Neural progenitor cell (in vitro differentiated cells): ENCODE measurements at regions not wholly inside any gene's neighbourhood (a gene's known extent, or its start where the extent isn't known, plus 50 kb on each side); places are given as distances from the start of the nearest gene placed in this dataset.

Source experiments
- DNase-seq: peaks from one replicate; pipeline ENCODE4 v3.0.0-alpha.2; 2016; ENCODE audit warnings: low spot score
- H2AFZ ChIP-seq: fragments of 200-600 bp; sonication (generic); replicated peaks from 2 replicates; pipeline ENCODE4 v1.6.1; 2016; ENCODE audit warnings: antibody characterized with exemption
- H3F3A ChIP-seq: fragments of 200-600 bp; sonication (generic); 2 replicates; pipeline ENCODE4 v1.6.1; 2016; ENCODE audit warnings: antibody characterized with exemption, low read depth
- H3K27ac ChIP-seq: fragments of 200-600 bp; sonication (generic); 2 replicates; pipeline ENCODE4 v1.5.1; 2016; ENCODE audit warnings: mild to moderate bottlenecking
- H3K27me3 ChIP-seq: fragments of 200-600 bp; sonication (generic); 2 replicates; pipeline ENCODE4 v1.6.1; 2016; ENCODE audit warnings: mild to moderate bottlenecking, moderate library complexity
- H3K36me3 ChIP-seq: fragments of 200-600 bp; sonication (generic); 2 replicates; pipeline ENCODE4 v1.5.1; 2016
- H3K4me1 ChIP-seq: fragments of 200-600 bp; sonication (generic); 2 replicates; pipeline ENCODE4 v1.6.1; 2016; ENCODE audit warnings: mixed run types
- H3K4me2 ChIP-seq: fragments of 200-600 bp; sonication (generic); 2 replicates; pipeline ENCODE4 v1.6.1; 2016
- H3K4me3 ChIP-seq: fragments of 200-600 bp; sonication (generic); 2 replicates; pipeline ENCODE4 v1.5.1; 2016
- H3K79me2 ChIP-seq: fragments of 200-600 bp; sonication (generic); 2 replicates; pipeline ENCODE4 v1.6.1; 2016; ENCODE audit warnings: low read depth
- H3K9ac ChIP-seq: fragments of 200-600 bp; sonication (generic); 2 replicates; pipeline ENCODE4 v1.6.1; 2016
- H3K9me3 ChIP-seq: fragments of 200-600 bp; sonication (generic); 2 replicates; pipeline ENCODE4 v1.5.1; 2016; ENCODE audit warnings: low read depth
- H4K20me1 ChIP-seq: fragments of 200-600 bp; sonication (generic); 2 replicates; pipeline ENCODE4 v1.6.1; 2016; ENCODE audit warnings: low read depth
- H3K27ac Mint-ChIP-seq: 3 replicates; pipeline ENCODE4 v1.8.0; 2021; ENCODE audit warnings: mixed read lengths
- H3K27me3 Mint-ChIP-seq: 2 replicates; pipeline ENCODE4 v1.8.0; 2022; ENCODE audit warnings: low read depth, mild to moderate bottlenecking, inconsistent platforms, moderate library complexity, mixed read lengths; ENCODE audit not compliant: insufficient read depth
- H3K36me3 Mint-ChIP-seq: 3 replicates; pipeline ENCODE4 v1.8.0; 2021; ENCODE audit warnings: mixed read lengths
- H3K4me1 Mint-ChIP-seq: 3 replicates; pipeline ENCODE4 v1.8.0; 2021; ENCODE audit warnings: mixed read lengths
- H3K4me3 Mint-ChIP-seq: 3 replicates; pipeline ENCODE4 v1.8.0; 2021; ENCODE audit warnings: mild to moderate bottlenecking, moderate library complexity, mixed read lengths
- H3K9me3 Mint-ChIP-seq: 3 replicates; pipeline ENCODE4 v1.8.0; 2020; ENCODE audit warnings: mixed read lengths
- EZH2 ChIP-seq: fragments of 200-600 bp; sonication (generic); IDR thresholded peaks from 2 replicates; pipeline ENCODE4 v1.6.1; 2017; ENCODE audit warnings: antibody characterized with exemption, mild to moderate bottlenecking, moderate library complexity
- EZH2phosphoT487 ChIP-seq: fragments of 200-600 bp; sonication (generic); IDR thresholded peaks from 2 replicates; pipeline ENCODE4 v1.6.1; 2017; ENCODE audit warnings: antibody characterized with exemption
- TF ChIP-seq, protein P1 (sequence below): fragments of 200-600 bp; sonication (generic); IDR thresholded peaks from 2 replicates; pipeline ENCODE4 v1.5.1; 2017; ENCODE audit warnings: antibody characterized with exemption, mild to moderate bottlenecking

DNA sequence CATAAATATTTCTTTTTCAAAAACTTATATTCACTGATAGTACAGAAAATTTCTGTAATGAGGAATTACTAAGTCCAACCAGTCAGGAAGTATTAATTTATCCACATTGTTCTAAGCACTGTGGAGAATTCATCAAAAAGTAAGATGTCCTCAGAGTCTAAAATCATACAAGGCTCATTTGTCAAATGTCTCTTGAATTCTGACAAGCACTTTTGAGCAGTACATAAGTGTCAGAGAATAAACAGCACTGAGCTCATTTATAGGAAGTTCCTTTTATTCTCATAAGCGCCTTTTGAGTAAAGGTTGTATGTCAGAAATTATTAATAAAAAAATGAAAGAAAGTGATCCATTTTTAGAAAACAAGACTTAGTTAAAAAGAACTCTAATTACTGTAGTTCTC is 523.2 kb upstream of the EPHA5 start:
- Mint-ChIP-seq H3K4me1 (no peaks in the 10 kb centered on the region), H3K27ac (no peak overlapping the region)

DNA sequence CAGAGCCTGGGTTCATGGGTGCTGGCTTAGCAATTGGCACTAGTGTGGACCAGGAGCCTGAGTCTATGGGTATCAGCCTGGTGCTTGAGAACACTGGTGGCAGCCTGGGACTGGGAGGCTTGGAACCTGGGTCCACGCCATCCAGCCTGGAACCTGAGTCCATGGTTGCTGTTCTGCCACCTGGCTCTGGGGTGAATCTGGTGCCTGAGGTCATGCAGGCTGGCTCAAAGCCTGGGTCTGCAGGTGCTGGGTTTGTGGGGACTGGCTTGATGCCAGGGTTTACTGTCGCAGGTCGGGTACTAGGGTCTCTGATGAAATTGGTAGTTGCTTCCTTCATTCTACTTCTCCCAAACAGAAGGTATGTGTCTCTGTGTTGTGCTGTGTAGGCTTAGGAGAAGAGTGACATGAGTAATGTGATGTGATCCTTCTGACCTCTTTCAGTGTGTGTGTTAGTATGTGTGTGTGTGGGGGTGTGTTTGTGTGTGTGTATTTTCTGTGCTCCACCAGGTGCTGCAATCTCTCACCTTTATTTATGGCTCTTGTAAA is 517.0 kb upstream of the EPHA5 start:
- Histone ChIP-seq H3K79me2 (no peaks in the 10 kb centered on the region), H4K20me1 (no peaks in the 10 kb centered on the region), H3K36me3 (no peaks in the 10 kb centered on the region), H3K9me3 (no peaks in the 10 kb centered on the region), H3K9ac (no peak overlapping the region), H3K4me2 (no peak overlapping the region), H3F3A (no peaks in the 10 kb centered on the region), H3K4me1 (no peaks in the 10 kb centered on the region), H3K4me3 (no peak overlapping the region), H2AFZ (no peak overlapping the region), H3K27me3 (no peaks in the 10 kb centered on the region), H3K27ac (no peak overlapping the region)
- H3K27ac Mint-ChIP-seq, result no peak overlapping the region
- H3K4me1 Mint-ChIP-seq, result no peaks in the 10 kb centered on the region
- H3K4me3 Mint-ChIP-seq, result no peak overlapping the region
- peaks cover 2% of the 10 kb centered on the region for H3K9me3 Mint-ChIP-seq
- no peak for DNase-seq
- TF ChIP-seq, protein P1, sequence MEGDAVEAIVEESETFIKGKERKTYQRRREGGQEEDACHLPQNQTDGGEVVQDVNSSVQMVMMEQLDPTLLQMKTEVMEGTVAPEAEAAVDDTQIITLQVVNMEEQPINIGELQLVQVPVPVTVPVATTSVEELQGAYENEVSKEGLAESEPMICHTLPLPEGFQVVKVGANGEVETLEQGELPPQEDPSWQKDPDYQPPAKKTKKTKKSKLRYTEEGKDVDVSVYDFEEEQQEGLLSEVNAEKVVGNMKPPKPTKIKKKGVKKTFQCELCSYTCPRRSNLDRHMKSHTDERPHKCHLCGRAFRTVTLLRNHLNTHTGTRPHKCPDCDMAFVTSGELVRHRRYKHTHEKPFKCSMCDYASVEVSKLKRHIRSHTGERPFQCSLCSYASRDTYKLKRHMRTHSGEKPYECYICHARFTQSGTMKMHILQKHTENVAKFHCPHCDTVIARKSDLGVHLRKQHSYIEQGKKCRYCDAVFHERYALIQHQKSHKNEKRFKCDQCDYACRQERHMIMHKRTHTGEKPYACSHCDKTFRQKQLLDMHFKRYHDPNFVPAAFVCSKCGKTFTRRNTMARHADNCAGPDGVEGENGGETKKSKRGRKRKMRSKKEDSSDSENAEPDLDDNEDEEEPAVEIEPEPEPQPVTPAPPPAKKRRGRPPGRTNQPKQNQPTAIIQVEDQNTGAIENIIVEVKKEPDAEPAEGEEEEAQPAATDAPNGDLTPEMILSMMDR, result no peak
- TF ChIP-seq EZH2 (no peak), EZH2phosphoT487 (no peak)
- H3K36me3 Mint-ChIP-seq, result no peaks in the 10 kb centered on the region
- H3K27me3 Mint-ChIP-seq, result no peaks in the 10 kb centered on the region

More for the DNA sequence above, 523.2 kb upstream of the EPHA5 start:
- H3K4me3 ChIP-seq, result no peak overlapping the region
- Mint-ChIP-seq H3K36me3 (no peaks in the 10 kb centered on the region), H3K9me3 (no peaks in the 10 kb centered on the region), H3K27me3 (no peaks in the 10 kb centered on the region), H3K4me3 (no peak overlapping the region)
- H3K4me1 ChIP-seq, result no peaks in the 10 kb centered on the region
- no peak overlapping the region for H3K4me2 ChIP-seq
- no peak for DNase-seq
- H3F3A ChIP-seq, result no peaks in the 10 kb centered on the region
- no peaks in the 10 kb centered on the region for H3K79me2 ChIP-seq
- TF ChIP-seq, protein P1, result no peak
- TF ChIP-seq EZH2phosphoT487, result no peak
- TF ChIP-seq EZH2, result no peak
- H3K27me3 ChIP-seq, result no peaks in the 10 kb centered on the region
- no peaks in the 10 kb centered on the region for H3K9me3 ChIP-seq
- no peaks in the 10 kb centered on the region for H3K36me3 ChIP-seq
- H3K9ac ChIP-seq, result no peak overlapping the region
- no peak overlapping the region for H3K27ac ChIP-seq
- H2AFZ ChIP-seq, result no peak overlapping the region
- H4K20me1 ChIP-seq, result no peaks in the 10 kb centered on the region

DNA sequence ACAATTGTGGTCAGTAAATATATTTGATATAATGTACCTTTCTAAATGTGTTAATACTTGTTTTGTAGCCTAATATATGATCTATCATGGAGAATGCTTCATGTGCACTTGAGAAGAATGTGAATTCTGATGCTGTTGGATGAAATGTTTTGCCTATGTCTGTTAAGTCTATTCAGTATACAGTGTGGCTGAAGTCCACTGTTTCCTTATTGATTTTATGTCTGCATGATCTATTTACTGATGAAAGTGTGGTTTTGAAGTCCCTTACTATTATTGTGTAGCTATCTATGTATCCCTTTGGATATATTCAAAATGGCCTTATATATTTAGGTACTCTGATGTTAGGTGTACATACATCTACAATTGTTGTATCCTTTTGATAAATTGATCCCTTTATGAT is 515.8 kb upstream of the EPHA5 start:
- H3K36me3 ChIP-seq, result no peaks in the 10 kb centered on the region
- Mint-ChIP-seq H3K4me3 (no peak overlapping the region), H3K27ac (no peak overlapping the region), H3K27me3 (no peaks in the 10 kb centered on the region), H3K9me3 (peaks cover 2% of the 10 kb centered on the region), H3K36me3 (no peaks in the 10 kb centered on the region), H3K4me1 (no peaks in the 10 kb centered on the region)
- no peaks in the 10 kb centered on the region for H3K4me1 ChIP-seq
- no peak overlapping the region for H3K9ac ChIP-seq
- DNase-seq, result no peak
- TF ChIP-seq, protein P1, result no peak
- no peak for TF ChIP-seq EZH2phosphoT487
- no peak for TF ChIP-seq EZH2
- no peak overlapping the region for H3K27ac ChIP-seq
- H2AFZ ChIP-seq, result no peak overlapping the region
- H3F3A ChIP-seq, result no peaks in the 10 kb centered on the region
- no peaks in the 10 kb centered on the region for H4K20me1 ChIP-seq
- H3K4me3 ChIP-seq, result no peak overlapping the region
- H3K27me3 ChIP-seq, result no peaks in the 10 kb centered on the region
- H3K79me2 ChIP-seq, result no peaks in the 10 kb centered on the region
- no peak overlapping the region for H3K4me2 ChIP-seq
- no peaks in the 10 kb centered on the region for H3K9me3 ChIP-seq
